H7 (cell line): ENCODE measurements at regions not wholly inside any gene's neighbourhood (a gene's known extent, or its start where the extent isn't known, plus 50 kb on each side); places are given as distances from the start of the nearest gene placed in this dataset.

Source experiments
- DNase-seq: peaks from one replicate; pipeline ENCODE4 v3.0.0; 2012
- H3K27me3 ChIP-seq: 2 replicates; pipeline ENCODE4 v1.6.0; 2011; ENCODE audit warnings: mild to moderate bottlenecking, low read length; ENCODE audit not compliant: control insufficient read depth, insufficient read depth
- H3K36me3 ChIP-seq: replicated peaks from 2 replicates; pipeline ENCODE4 v1.5.1; 2011; ENCODE audit warnings: low read length; ENCODE audit not compliant: control insufficient read depth, insufficient read depth
- H3K4me3 ChIP-seq: 2 replicates; pipeline ENCODE4 v1.5.1; 2011; ENCODE audit warnings: low read depth, mild to moderate bottlenecking, control low read depth, low read length, moderate library complexity; ENCODE audit not compliant: insufficient read depth

DNA sequence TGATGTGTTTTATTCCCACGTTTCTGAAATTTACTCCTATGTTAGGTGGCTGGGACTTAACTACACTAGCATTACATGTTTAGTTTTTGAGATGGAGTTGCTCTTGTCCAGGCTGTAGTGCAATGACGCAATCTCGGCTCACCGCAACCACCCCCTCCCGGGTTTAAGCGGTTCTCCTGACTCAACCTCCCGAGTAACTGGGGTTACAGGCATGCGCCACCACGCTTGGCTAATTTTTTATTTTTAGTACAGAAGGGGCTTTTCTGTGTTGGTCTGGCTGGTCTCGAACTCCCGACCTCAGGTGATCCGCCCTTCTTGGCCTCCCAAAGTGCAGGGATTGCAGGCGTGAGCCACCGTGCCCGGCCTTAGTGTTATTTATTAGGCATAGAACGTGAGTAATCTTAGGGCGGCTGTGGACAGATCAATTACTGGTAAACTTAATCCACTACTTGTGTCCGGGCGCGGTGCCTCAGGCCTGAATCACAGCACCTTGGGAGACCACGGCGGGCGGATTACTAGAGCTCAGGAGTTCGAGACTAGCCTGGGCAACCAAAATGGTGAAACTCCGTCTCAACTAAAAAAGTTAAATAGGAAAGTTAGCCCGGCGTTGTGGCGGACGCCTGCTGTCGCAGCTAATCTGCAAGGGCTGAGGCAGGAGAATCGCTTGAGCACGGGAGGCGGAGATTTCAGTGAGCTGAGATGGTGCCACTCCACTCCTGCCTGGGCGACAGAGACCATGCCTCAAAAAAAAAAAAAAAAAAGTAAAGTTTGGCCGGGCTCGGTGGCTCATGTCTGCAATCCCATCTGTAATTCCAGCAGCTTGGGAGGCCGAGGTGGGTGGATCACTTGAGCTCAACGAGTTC, 123.7 kb upstream of the BTN3A2 start:
- Histone ChIP-seq H3K27me3 (no peaks in the 10 kb centered on the region), H3K4me3 (peak overlapping the region; percentile 82), H3K36me3 (no peaks in the 10 kb centered on the region)
- DNase-seq, result no peak

DNA sequence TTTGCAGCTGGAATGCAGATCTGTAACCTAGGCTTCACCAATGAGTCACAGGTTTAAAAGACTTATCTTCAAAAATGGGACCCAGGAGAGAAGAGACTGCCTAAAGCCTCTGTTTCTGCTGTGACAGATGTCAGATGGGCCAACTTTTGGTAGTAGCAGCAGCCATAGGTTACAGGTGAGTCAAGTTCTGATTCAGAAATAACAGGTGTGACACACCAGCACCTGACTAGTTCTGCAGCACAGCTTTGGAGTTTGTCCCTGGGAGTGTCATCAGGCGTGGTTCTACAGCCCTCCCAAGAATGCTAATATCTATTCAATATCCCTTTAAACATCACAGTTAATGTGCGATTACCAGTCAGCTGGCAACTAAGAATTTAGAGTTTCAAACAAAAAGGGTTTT, 121.9 kb upstream of the BTN3A2 start:
- H3K36me3 ChIP-seq, result no peaks in the 10 kb centered on the region
- H3K4me3 ChIP-seq, result no peak overlapping the region
- no peaks in the 10 kb centered on the region for H3K27me3 ChIP-seq
- no peak for DNase-seq

DNA sequence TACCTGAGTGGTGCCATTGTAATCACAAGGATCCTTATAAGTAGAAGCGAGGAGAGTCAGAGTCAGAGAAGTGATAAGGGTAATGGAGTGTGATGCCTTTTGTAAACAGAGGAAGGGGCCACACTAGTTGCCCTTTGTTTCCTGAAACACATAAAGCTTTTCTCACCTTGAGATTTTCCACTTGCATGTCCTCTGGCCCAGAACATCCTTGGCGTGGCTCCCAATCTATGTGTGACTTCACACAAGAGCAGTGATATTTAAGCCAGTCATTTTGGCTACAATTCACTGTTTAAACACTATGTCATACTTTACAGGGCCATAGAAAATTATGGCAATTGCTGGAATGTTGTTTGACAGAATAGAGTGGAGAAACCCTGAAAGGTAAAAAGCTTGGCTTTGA, 121.2 kb upstream of the BTN3A2 start:
- Histone ChIP-seq H3K4me3 (no peak overlapping the region), H3K36me3 (no peaks in the 10 kb centered on the region), H3K27me3 (no peaks in the 10 kb centered on the region)
- no peak for DNase-seq

DNA sequence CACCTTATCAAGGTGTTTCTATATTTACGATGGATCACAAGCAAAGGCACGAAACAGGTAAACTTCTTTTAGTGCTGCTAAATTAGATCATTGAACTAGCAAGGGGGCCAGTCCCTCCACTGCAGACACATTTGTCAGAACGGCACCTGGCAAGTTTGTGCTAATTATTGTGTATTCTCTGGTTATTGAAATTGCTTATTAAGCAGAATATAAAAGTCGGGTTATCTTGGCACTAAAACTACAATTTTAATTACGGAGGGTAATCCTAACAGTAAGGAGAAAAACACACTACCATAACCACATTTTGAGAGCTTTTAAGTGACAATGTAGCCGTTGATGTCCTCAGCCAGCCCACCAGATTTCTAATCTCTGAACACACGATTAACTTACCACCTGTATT, 118.9 kb upstream of the BTN3A2 start:
- Histone ChIP-seq H3K36me3 (no peaks in the 10 kb centered on the region), H3K27me3 (no peaks in the 10 kb centered on the region), H3K4me3 (no peak overlapping the region)
- DNase-seq, result no peak

DNA sequence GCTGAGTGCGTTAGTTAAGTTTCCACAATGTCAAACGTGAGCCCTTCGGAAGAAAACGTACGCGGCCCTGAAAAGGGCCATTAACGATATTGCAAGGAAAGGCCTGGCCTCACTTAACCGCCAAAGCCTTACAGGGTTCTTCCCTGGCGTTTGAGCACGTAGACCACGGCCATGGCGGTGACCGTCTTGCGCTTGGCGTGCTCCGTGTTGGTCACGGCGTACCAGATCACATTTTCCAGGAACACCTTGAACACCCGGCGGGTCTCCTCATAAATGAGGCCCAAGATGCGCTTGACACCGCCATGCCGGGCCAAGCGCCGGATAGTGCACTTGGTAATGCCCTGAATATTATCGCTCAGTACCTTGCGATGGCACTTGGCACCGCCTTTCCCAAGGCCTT, 118.4 kb upstream of the BTN3A2 start:
- Histone ChIP-seq H3K36me3 (no peaks in the 10 kb centered on the region), H3K27me3 (no peaks in the 10 kb centered on the region), H3K4me3 (no peak overlapping the region)
- DNase-seq, result no peak

DNA sequence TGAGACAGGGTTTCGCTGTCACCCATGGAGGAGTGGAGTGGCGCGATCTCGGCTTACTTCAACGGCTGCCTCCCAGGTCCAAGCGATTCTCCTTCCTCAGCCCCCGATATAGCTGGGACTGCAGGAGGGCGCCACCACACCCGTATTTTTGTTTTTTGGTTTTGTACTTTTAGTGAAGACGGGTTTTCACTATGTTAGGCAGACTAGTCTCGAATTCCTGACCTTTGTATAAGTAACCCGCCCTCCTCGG, 115.4 kb upstream of the BTN3A2 start:
- no peak for DNase-seq

DNA sequence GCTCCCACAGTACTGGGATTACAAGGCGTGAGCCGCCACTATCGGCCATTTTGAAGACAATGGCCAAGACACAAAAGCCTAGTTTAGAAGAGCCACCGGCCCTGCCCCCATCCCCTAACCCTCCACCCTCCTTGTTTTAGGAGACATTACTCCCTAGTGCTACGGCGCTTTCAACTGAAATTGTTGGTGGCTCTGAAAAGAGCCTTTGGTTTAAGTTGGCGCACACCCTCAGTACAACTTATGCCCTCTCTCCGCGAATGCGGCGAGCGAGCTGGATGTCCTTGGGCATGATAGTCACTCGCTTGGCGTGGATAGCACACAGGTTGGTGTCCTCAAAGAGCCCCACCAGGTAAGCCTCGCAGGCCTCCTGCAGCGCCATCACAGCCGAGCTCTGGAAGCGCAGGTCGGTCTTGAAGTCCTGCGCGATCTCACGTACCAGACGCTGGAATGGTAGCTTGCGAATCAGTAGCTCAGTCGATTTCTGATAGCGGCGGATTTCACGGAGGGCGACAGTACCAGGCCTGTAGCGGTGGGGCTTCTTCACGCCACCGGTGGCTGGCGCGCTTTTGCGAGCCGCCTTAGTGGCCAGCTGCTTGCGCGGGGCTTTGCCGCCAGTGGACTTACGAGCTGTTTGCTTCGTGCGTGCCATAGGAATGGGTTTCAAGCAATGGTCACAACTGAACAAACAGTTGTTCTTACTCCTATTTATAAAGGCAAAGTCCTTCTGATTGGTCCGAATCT, 114.9 kb upstream of the BTN3A2 start:
- no peaks in the 10 kb centered on the region for H3K27me3 ChIP-seq
- peak overlapping the region; percentile 85 for H3K4me3 ChIP-seq
- DNase-seq, result peak; percentile 72
- no peaks in the 10 kb centered on the region for H3K36me3 ChIP-seq

More for the DNA sequence above, 115.4 kb upstream of the BTN3A2 start:
- H3K27me3 ChIP-seq, result no peaks in the 10 kb centered on the region
- peak overlapping the region; percentile 85 for H3K4me3 ChIP-seq
- no peaks in the 10 kb centered on the region for H3K36me3 ChIP-seq

DNA sequence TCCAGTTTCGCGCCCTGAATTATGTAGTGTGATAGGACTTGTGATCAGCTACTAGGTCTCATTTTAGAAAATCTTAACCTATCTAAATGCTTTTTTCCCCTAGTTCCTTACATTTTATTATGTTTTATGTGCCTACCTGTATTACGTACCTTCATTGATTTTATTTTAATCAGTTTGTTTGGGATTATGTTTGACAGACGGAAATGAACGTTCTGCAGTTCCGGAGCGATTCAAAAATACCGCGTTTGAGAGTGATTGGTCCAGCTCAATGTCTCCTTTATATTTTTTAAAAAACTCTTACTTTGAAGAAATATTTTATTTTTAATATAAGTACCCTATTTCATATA, 114.3 kb upstream of the BTN3A2 start:
- H3K4me3 ChIP-seq, result peak overlapping the region; percentile 85
- no peaks in the 10 kb centered on the region for H3K27me3 ChIP-seq
- DNase-seq, result peak; percentile 63
- H3K36me3 ChIP-seq, result no peaks in the 10 kb centered on the region

DNA sequence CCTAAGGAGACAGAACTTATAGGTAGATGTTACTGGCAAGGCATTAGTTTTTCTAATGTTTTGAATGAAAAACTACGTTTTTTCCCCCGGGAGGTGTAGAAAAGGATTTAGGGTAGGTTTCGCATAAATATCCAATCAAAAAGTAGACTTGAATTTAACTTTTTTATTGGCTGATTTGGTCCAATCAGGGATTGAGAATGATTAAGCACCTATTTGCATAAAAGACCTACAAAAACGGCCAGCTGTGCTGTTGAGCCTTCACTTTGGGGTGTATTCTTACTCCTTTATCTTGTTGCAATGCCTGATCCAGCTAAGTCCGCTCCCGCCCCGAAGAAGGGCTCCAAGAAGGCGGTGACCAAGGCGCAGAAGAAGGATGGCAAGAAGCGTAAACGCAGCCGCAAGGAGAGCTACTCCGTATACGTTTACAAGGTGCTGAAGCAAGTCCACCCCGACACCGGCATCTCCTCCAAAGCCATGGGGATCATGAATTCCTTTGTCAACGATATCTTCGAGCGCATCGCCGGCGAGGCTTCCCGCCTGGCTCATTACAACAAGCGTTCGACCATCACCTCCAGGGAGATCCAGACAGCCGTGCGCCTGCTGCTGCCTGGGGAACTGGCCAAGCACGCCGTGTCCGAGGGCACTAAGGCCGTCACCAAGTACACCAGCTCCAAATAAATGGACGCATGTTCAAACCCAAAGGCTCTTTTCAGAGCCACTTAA, 113.5 kb upstream of the BTN3A2 start:
- DNase-seq, result peak; percentile 80
- H3K27me3 ChIP-seq, result no peaks in the 10 kb centered on the region
- H3K4me3 ChIP-seq, result peak overlapping the region; percentile 94
- H3K36me3 ChIP-seq, result no peaks in the 10 kb centered on the region

DNA sequence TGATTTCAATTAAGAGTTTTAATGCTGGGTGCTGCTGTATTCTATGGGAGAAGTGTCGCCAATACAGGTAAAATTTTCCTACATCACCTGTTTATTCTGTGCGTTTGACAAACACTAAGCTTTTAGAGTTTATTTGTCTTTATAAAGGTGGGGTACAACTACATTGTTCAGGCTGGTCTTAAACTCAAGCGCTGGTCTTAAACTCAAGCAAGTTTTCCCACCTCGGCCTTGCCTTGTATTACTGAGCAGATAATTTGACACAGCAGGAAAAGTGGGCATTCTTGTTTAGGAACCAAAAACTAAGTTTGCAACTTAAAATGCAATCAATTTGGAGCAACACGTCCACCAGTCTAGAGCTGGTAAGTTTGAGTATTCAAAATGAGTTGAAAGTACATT, 112.9 kb upstream of the BTN3A2 start:
- Histone ChIP-seq H3K36me3 (no peaks in the 10 kb centered on the region), H3K4me3 (peak overlapping the region; percentile 94), H3K27me3 (no peaks in the 10 kb centered on the region)
- DNase-seq, result no peak

DNA sequence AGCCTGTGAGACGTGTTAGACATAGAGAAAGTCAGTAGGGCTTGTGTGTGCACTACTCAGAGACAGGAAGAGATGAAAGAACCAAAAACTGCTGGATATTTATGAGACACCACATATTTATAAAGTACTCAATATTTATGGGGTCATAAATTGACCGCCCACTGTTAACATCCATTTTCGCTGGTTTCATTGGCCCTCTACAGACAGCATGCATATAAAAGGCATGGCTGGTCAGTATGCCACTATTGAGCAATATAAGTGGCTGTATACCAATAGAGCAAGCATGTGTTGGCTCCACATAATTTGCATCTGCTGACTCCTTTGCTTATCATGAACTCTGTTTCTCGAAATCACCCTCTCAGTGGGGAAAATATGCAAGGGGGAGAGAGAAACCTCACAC, 110.3 kb upstream of the BTN3A2 start:
- no peaks in the 10 kb centered on the region for H3K36me3 ChIP-seq
- no peak overlapping the region for H3K4me3 ChIP-seq
- DNase-seq, result no peak
- H3K27me3 ChIP-seq, result no peaks in the 10 kb centered on the region

DNA sequence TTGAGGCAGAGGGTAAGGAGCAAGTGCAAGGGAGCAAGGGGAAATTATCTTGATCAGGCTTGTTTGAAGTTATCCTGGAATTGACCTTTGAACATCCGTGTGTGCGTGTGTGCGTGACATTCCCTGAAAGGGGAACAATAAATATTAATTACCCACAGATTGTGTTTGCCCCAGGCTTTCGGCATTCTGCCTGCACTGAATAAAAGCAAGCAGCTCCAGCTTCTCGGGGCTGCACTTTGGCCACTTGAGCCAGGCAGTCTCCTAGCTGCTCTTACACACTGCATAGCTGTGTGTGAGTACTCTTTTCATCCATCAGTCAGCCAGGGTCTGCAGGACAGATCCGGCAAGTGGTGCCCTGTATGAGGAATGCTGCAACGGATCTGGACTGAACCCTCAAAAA, 107.7 kb upstream of the BTN3A2 start:
- Histone ChIP-seq H3K4me3 (no peak overlapping the region), H3K36me3 (no peaks in the 10 kb centered on the region), H3K27me3 (no peaks in the 10 kb centered on the region)
- no peak for DNase-seq

DNA sequence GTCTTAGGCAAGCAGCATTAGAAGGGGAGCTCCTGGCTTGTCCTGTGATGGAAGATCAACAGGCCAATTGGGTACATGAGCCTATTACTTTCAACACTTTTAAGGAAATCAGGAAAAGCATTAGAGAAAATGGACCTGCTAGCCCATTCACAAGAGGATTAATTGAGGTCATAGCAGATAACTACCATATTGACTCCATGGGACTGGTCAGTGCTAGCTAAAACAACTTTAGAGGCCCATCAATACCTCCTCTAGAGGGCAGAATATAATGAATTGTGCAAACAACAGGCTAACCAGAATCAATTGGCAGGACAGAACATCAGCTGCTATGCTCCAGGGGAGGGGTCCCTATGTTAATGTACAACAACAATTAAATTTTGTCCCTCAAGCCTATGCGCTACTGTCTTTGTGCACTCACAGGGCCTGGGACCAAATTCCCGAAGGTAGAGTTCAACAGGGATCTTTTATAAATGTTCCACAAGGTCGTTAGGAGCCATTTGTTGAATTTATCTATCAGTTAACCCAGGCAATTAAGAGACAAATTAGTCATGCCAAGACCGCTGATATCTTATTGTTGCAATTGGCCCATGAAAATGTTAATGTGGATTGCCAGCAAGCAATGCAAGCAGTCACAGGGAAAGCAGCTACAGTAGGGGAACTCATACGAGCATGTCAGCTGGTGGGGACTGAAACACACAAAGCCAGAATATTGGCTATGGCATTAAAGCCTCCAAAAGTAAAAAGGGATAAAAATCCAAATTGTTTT, 106.6 kb upstream of the BTN3A2 start:
- no peaks in the 10 kb centered on the region for H3K27me3 ChIP-seq
- H3K4me3 ChIP-seq, result no peak overlapping the region
- no peak for DNase-seq
- no peaks in the 10 kb centered on the region for H3K36me3 ChIP-seq

DNA sequence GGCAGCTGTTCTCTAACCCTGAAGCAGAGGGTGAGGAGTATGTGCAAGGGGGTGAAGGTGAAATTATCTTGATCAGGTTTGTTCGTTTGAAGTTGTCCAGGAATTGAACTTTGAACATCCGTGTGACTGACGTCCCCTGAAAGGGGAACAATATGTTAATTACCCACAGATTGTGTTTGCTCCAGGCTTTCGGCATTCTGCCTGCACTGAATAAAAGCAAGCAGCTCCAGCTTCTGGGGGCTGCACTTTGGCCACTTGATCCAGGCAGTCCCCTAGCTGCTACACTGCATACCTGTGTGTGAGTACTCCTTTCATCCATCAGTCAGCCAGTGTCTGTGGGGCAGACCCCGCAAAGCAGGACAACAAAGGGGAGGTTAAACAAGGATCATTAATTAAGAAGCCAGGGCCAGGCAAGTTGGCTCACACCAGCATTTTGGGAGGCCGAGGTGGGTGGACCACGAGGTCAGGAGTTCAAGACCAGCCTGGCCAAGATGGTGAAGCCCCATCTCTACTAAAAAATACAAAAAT, 104.8 kb upstream of the BTN3A2 start:
- H3K27me3 ChIP-seq, result no peaks in the 10 kb centered on the region
- no peaks in the 10 kb centered on the region for H3K36me3 ChIP-seq
- no peak for DNase-seq
- no peak overlapping the region for H3K4me3 ChIP-seq
